Epithelial cell of esophagus (primary cell): ENCODE measurements at regions not wholly inside any gene's neighbourhood (a gene's known extent, or its start where the extent isn't known, plus 50 kb on each side); places are given as distances from the start of the nearest gene placed in this dataset.

Experiments used
- DNase-seq: peaks from one replicate; pipeline ENCODE4 v3.0.0; 2010; ENCODE audit warnings: low read depth
- H3K4me3 ChIP-seq: 2 replicates; pipeline ENCODE4 v1.5.1; 2011; ENCODE audit warnings: mild to moderate bottlenecking, low read length, control low read depth
- CTCF ChIP-seq: IDR thresholded peaks from 2 replicates; pipeline ENCODE4 v1.5.1; 2011; ENCODE audit warnings: low read depth, mild to moderate bottlenecking, low read length, control low read depth, inconsistent platforms; ENCODE audit not compliant: insufficient read depth; ENCODE audit errors: missing control alignments

- DNase-seq: no peak
- H3K4me3 ChIP-seq: no peak overlapping the region
- no peak for TF ChIP-seq CTCF
Measured at GRCh38 chr2:88320076-88320773, 132.3 kb downstream of the FOXI3 start.

GRCh38 chr2:88318956-88319330 lies 133.6 kb downstream of the FOXI3 start:
- no peak overlapping the region for H3K4me3 ChIP-seq
- no peak for DNase-seq
- no peak for TF ChIP-seq CTCF

GRCh38 chr2:88318071-88318955 lies 134.2 kb downstream of the FOXI3 start:
- DNase-seq: no peak
- no peak overlapping the region for H3K4me3 ChIP-seq
- no peak for TF ChIP-seq CTCF

- no peak for TF ChIP-seq CTCF
- H3K4me3 ChIP-seq: no peak overlapping the region
- no peak for DNase-seq
Measured at GRCh38 chr2:88310787-88311186, 140.6 kb downstream of the THNSL2 start.

- peak; percentile 44 for DNase-seq
- no peak overlapping the region for H3K4me3 ChIP-seq
- peak; percentile 38 for TF ChIP-seq CTCF
Measured at GRCh38 chr2:88307817-88308216, 137.7 kb downstream of the THNSL2 start.

- H3K4me3 ChIP-seq: no peak overlapping the region
- TF ChIP-seq CTCF: no peak
- DNase-seq: no peak
Measured at GRCh38 chr2:88303865-88304264, 133.7 kb downstream of the THNSL2 start.

GRCh38 chr2:88296247-88296646 lies 126.1 kb downstream of the THNSL2 start:
- H3K4me3 ChIP-seq: no peak overlapping the region
- no peak for DNase-seq
- no peak for TF ChIP-seq CTCF
